H9 (cell line): ENCODE measurements at regions not wholly inside any gene's neighbourhood (a gene's known extent, or its start where the extent isn't known, plus 50 kb on each side); places are given as distances from the start of the nearest gene placed in this dataset.

Experiments
- DNase-seq: peaks from one replicate; pipeline ENCODE4 v3.0.0-alpha.2; 2017
- H2AFZ ChIP-seq: one replicate; pipeline ENCODE4 v1.6.1; 2013; ENCODE audit warnings: mild to moderate bottlenecking, low read length, control low read depth, moderate library complexity
- H2AK5ac ChIP-seq: 2 replicates; pipeline ENCODE4 v1.6.1; 2013; ENCODE audit warnings: low read length, control low read depth, mixed read lengths; ENCODE audit not compliant: insufficient read length
- H2BK120ac ChIP-seq: one replicate; pipeline ENCODE4 v1.6.1; 2013; ENCODE audit warnings: low read depth, mild to moderate bottlenecking, low read length, control low read depth, inconsistent platforms; ENCODE audit not compliant: poor library complexity, severe bottlenecking
- H2BK12ac ChIP-seq: 2 replicates; pipeline ENCODE4 v1.6.1; 2013; ENCODE audit warnings: low read length, control low read depth, mixed read lengths, low read depth; ENCODE audit not compliant: insufficient read length
- H2BK15ac ChIP-seq: 2 replicates; pipeline ENCODE4 v1.6.1; 2013; ENCODE audit warnings: low read depth, low read length, control low read depth
- H2BK20ac ChIP-seq: one replicate; pipeline ENCODE4 v1.6.1; 2013; ENCODE audit warnings: low read depth, mild to moderate bottlenecking, low read length, control low read depth, inconsistent platforms; ENCODE audit not compliant: poor library complexity, severe bottlenecking
- H2BK5ac ChIP-seq: 2 replicates; pipeline ENCODE4 v1.6.1; 2013; ENCODE audit warnings: low read length, control low read depth, mixed read lengths; ENCODE audit not compliant: insufficient read length
- H3K14ac ChIP-seq: 2 replicates; pipeline ENCODE4 v1.6.1; 2013; ENCODE audit warnings: low read length, control low read depth; ENCODE audit not compliant: insufficient read depth
- H3K18ac ChIP-seq: 2 replicates; pipeline ENCODE4 v1.6.1; 2013; ENCODE audit warnings: low read depth, mild to moderate bottlenecking, mixed read lengths, low read length, control low read depth; ENCODE audit not compliant: insufficient read length
- H3K23ac ChIP-seq: 2 replicates; pipeline ENCODE4 v1.6.1; 2013; ENCODE audit warnings: low read length, control low read depth, mixed read lengths, low read depth; ENCODE audit not compliant: insufficient read length
- H3K23me2 ChIP-seq: 2 replicates; pipeline ENCODE4 v1.6.1; 2013; ENCODE audit warnings: low read depth, mild to moderate bottlenecking, mixed read lengths, low read length, control low read depth; ENCODE audit not compliant: insufficient read length, poor library complexity, severe bottlenecking
- H3K27ac ChIP-seq: 2 replicates; pipeline ENCODE4 v1.5.1; 2013; ENCODE audit warnings: low read length, control low read depth, mixed read lengths, low read depth; ENCODE audit not compliant: insufficient read length
- H3K27me3 ChIP-seq: 2 replicates; pipeline ENCODE4 v1.6.1; 2013; ENCODE audit warnings: low read length, control low read depth, inconsistent platforms; ENCODE audit not compliant: insufficient read depth
- H3K4ac ChIP-seq: 2 replicates; pipeline ENCODE4 v1.6.1; 2013; ENCODE audit warnings: low read depth, mild to moderate bottlenecking, control low read depth, inconsistent platforms, low read length, moderate library complexity
- H3K4me1 ChIP-seq: 2 replicates; pipeline ENCODE4 v1.6.1; 2013; ENCODE audit warnings: low read length, control low read depth, inconsistent platforms; ENCODE audit not compliant: insufficient read depth
- H3K4me2 ChIP-seq: 2 replicates; pipeline ENCODE4 v1.6.1; 2013; ENCODE audit warnings: low read length, control low read depth, mixed read lengths; ENCODE audit not compliant: insufficient read length, insufficient read depth
- H3K56ac ChIP-seq: 2 replicates; pipeline ENCODE4 v1.6.1; 2013; ENCODE audit warnings: low read depth, mild to moderate bottlenecking, mixed read lengths, low read length, control low read depth; ENCODE audit not compliant: insufficient read length
- H3K79me1 ChIP-seq: 2 replicates; pipeline ENCODE4 v1.6.1; 2013; ENCODE audit warnings: low read depth, mild to moderate bottlenecking, moderate library complexity, low read length, control low read depth, inconsistent platforms; ENCODE audit not compliant: insufficient read depth, poor library complexity, severe bottlenecking
- H3K79me2 ChIP-seq: 2 replicates; pipeline ENCODE4 v1.6.1; 2013; ENCODE audit warnings: low read length, control low read depth, inconsistent platforms; ENCODE audit not compliant: insufficient read depth
- H3K9ac ChIP-seq: 2 replicates; pipeline ENCODE4 v1.6.1; 2013; ENCODE audit warnings: low read length, control low read depth, mixed read lengths; ENCODE audit not compliant: insufficient read length; ENCODE audit errors: extremely low read depth
- H3K9me3 ChIP-seq: one replicate; pipeline ENCODE4 v1.6.1; 2013; ENCODE audit warnings: low read depth, low read length, inconsistent platforms; ENCODE audit not compliant: control insufficient read depth
- H3T11ph ChIP-seq: one replicate; pipeline ENCODE4 v1.6.1; 2013; ENCODE audit warnings: mild to moderate bottlenecking, low read length, control low read depth, inconsistent platforms
- H4K20me1 ChIP-seq: one replicate; pipeline ENCODE4 v1.6.1; 2013; ENCODE audit not compliant: control insufficient read depth, insufficient read length, insufficient read depth
- H4K5ac ChIP-seq: 2 replicates; pipeline ENCODE4 v1.6.1; 2013; ENCODE audit warnings: low read depth, mild to moderate bottlenecking, mixed read lengths, low read length, control low read depth; ENCODE audit not compliant: insufficient read length
- H4K8ac ChIP-seq: replicated peaks from 2 replicates; pipeline ENCODE4 v1.6.1; 2013; ENCODE audit warnings: low read length, control low read depth, mixed read lengths, low read depth; ENCODE audit not compliant: insufficient read length
- H4K91ac ChIP-seq: 2 replicates; pipeline ENCODE4 v1.6.1; 2013; ENCODE audit warnings: low read depth, mild to moderate bottlenecking, moderate library complexity, mixed read lengths, low read length, control low read depth; ENCODE audit not compliant: insufficient read length
- H3K27ac Mint-ChIP-seq, 3 experiments: 2 replicates in 2 of 3; 3 replicates in 1 of 3; pipeline ENCODE4 v1.8.0; 2020 to 2021; ENCODE audit warnings: mixed read lengths in 3 of 3, mild to moderate bottlenecking in 1 of 3, moderate library complexity in 1 of 3
- H3K27me3 Mint-ChIP-seq: 2 replicates; pipeline ENCODE4 v1.8.0; 2021; ENCODE audit warnings: low read depth, mild to moderate bottlenecking, moderate library complexity, mixed read lengths
- H3K36me3 Mint-ChIP-seq, 3 experiments: 2 replicates in 2 of 3; 3 replicates in 1 of 3; pipeline ENCODE4 v1.8.0; 2020 to 2021; ENCODE audit warnings: low read depth in 3 of 3, mixed read lengths in 3 of 3; ENCODE audit not compliant: insufficient read depth in 1 of 3
- H3K4me1 Mint-ChIP-seq, 2 experiments: 2 replicates each; pipeline ENCODE4 v1.8.0; 2020; ENCODE audit warnings: mixed read lengths in 2 of 2
- H3K4me3 Mint-ChIP-seq, 2 experiments: 2 replicates in 1 of 2; 3 replicates in 1 of 2; pipeline ENCODE4 v1.8.0; 2020 to 2021; ENCODE audit warnings: mild to moderate bottlenecking in 2 of 2, mixed read lengths in 2 of 2, moderate library complexity in 1 of 2
- H3K9me3 Mint-ChIP-seq, 2 experiments: 2 replicates in 1 of 2; 3 replicates in 1 of 2; pipeline ENCODE4 v1.8.0; 2020; ENCODE audit warnings: mild to moderate bottlenecking in 2 of 2, mixed read lengths in 2 of 2, moderate library complexity in 1 of 2
- CTCF ChIP-seq: fragments of 200-600 bp; sonication (generic); conservative IDR thresholded peaks from 3 replicates; pipeline ENCODE4 v1.8.0; 2021; ENCODE audit warnings: antibody characterized with exemption, mild to moderate bottlenecking
- WGBS: extraction: QIAGEN DNeasy Blood & Tissue Kit; methylation state at CpG from one replicate; pipeline ENCODE4 v1.1.7; 2013; ENCODE audit warnings: missing lambda C conversion rate, low lambda C conversion rate, mixed read lengths; ENCODE audit not compliant: insufficient read length; ENCODE audit errors: extremely low coverage; 5-methylcytosine and 5-hydroxymethylcytosine counted together

GRCh38 chr18:6476190-6476589, 61.5 kb upstream of the L3MBTL4 start:
- Histone ChIP-seq H3K18ac (no peak overlapping the region), H2BK12ac (no peak overlapping the region), H2BK5ac (no peak overlapping the region), H3K27me3 (no peaks in the 10 kb centered on the region), H4K91ac (no peak overlapping the region), H2BK20ac (no peak overlapping the region), H3K4me1 (no peaks in the 10 kb centered on the region), H3K56ac (no peak overlapping the region), H3K14ac (no peak overlapping the region), H3T11ph (no peak overlapping the region), H3K79me2 (no peaks in the 10 kb centered on the region), H4K5ac (no peak overlapping the region), H2AFZ (no peak overlapping the region), H4K20me1 (no peaks in the 10 kb centered on the region), H4K8ac (no peak overlapping the region), H3K23me2 (no peaks in the 10 kb centered on the region), H3K4me2 (no peak overlapping the region), H3K79me1 (no peaks in the 10 kb centered on the region), H2BK15ac (no peak overlapping the region), H3K9me3 (no peaks in the 10 kb centered on the region), H2BK120ac (no peak overlapping the region), H2AK5ac (no peak overlapping the region), H3K4ac (no peak overlapping the region), H3K9ac (no peak overlapping the region), H3K27ac (no peak overlapping the region), H3K23ac (no peak overlapping the region)
- no CpG with 5 or more reads among the region's 1 CpG for WGBS
- Mint-ChIP-seq H3K4me3 (no peak overlapping the region), H3K4me1 (no peaks in the 10 kb centered on the region), H3K27me3 (no peaks in the 10 kb centered on the region; the same call in 1 of the 2 replicates), H3K27ac (no peak overlapping the region), H3K9me3 (no peaks in the 10 kb centered on the region; a peak in 1 of 5 replicates), H3K36me3 (no peaks in the 10 kb centered on the region; a peak in 1 of 7 replicates)
- TF ChIP-seq CTCF: no peak
- no peak for DNase-seq
